ENCODE measurements at regions not wholly inside any gene's neighbourhood (a gene's known extent, or its start where the extent isn't known, plus 50 kb on each side); places are given as distances from the start of the nearest gene placed in this dataset.

GRCh38 chr3:112740835-112741234, 99.9 kb upstream of the CCDC80 start:
- TF ChIP-seq SMC3 (IDR thresholded peaks at IDR 0.05; ENCODE audit: low read depth, low read length) (no peak), POLR2A (IDR thresholded peaks at IDR 0.05; ENCODE audit: low read depth, low read length) (no peak), CEBPB (IDR thresholded peaks at IDR 0.05; ENCODE audit: low read depth, low read length) (no peak), MAFK (IDR thresholded peaks at IDR 0.05; ENCODE audit: low read depth, low read length) (no peak), RAD21 (IDR thresholded peaks at IDR 0.05; ENCODE audit: low read length) (no peak), CTCF (conservative IDR thresholded peaks at IDR 0.05; ENCODE audit: low read depth, low read length) (no peak), MXI1 (IDR thresholded peaks at IDR 0.05; ENCODE audit: borderline replicate concordance, low read depth, low read length) (no peak), ELK1 (IDR thresholded peaks at IDR 0.05; ENCODE audit: borderline replicate concordance, low read depth, low read length) (no peak), NFE2L2 (IDR thresholded peaks at IDR 0.05; ENCODE audit: low read depth, low read length) (no peak), RFX5 (IDR thresholded peaks at IDR 0.05; ENCODE audit: low read depth, low read length) (no peak), CHD1 (IDR thresholded peaks at IDR 0.05; ENCODE audit: low read depth, low read length) (no peak)
- TF ChIP-seq, protein P1, sequence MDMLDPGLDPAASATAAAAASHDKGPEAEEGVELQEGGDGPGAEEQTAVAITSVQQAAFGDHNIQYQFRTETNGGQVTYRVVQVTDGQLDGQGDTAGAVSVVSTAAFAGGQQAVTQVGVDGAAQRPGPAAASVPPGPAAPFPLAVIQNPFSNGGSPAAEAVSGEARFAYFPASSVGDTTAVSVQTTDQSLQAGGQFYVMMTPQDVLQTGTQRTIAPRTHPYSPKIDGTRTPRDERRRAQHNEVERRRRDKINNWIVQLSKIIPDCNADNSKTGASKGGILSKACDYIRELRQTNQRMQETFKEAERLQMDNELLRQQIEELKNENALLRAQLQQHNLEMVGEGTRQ (IDR thresholded peaks at IDR 0.05; ENCODE audit: low read depth, low read length), result no peak

All from IMR-90 (cell line).